OCI-LY7 (cell line): ENCODE measurements at regions not wholly inside any gene's neighbourhood (a gene's known extent, or its start where the extent isn't known, plus 50 kb on each side); places are given as distances from the start of the nearest gene placed in this dataset.

Experiments used
- BruUV-seq: library from RNA; stranded (reverse); fragments of 400-500 nt; replicated peaks from 2 replicates; lab custom pipeline; 2021; lab: Mats Ljungman, UMichigan
- CTCF ChIA-PET: fragments of 300-600 bp; sonication (Branson Sonifier 250); formaldehyde crosslinking; loops from one replicate; lab custom pipeline; 2022; ENCODE audit warnings: antibody characterized with exemption; ENCODE audit not compliant: unreplicated experiment; lab: Charles Lee
- POLR2A ChIA-PET: fragments of 300-600 bp; sonication (Branson Sonifier 250); formaldehyde crosslinking; loops from one replicate; lab custom pipeline; 2022; ENCODE audit warnings: antibody characterized with exemption; lab: Charles Lee
- DNase-seq: peaks from one replicate; pipeline ENCODE4 v3.0.0-alpha.2; 2015; ENCODE audit warnings: low spot score
- H2AFZ ChIP-seq: fragments of 200-600 bp; sonication (generic), shearing (Covaris generic); 2 replicates; pipeline ENCODE4 v1.6.1; 2014; ENCODE audit warnings: mild to moderate bottlenecking, antibody characterized with exemption, low read length, moderate library complexity
- H3K27ac ChIP-seq: fragments of 200-600 bp; sonication (generic); 2 replicates; pipeline ENCODE4 v1.5.1; 2014; ENCODE audit warnings: mixed run types, low read depth, mild to moderate bottlenecking, moderate library complexity, low read length, inconsistent platforms; ENCODE audit not compliant: poor library complexity, severe bottlenecking
- H3K36me3 ChIP-seq: fragments of 200-600 bp; sonication (generic); 2 replicates; pipeline ENCODE4 v1.6.1; 2014; ENCODE audit warnings: mild to moderate bottlenecking, antibody characterized with exemption, low read length, moderate library complexity, mixed read lengths; ENCODE audit not compliant: insufficient read depth
- H3K4me1 ChIP-seq: fragments of 200-600 bp; sonication (generic); 2 replicates; pipeline ENCODE4 v1.5.1; 2014; ENCODE audit warnings: mild to moderate bottlenecking, low read length; ENCODE audit not compliant: insufficient read depth, poor library complexity, severe bottlenecking
- H3K4me2 ChIP-seq: fragments of 200-600 bp; sonication (generic); 2 replicates; pipeline ENCODE4 v1.6.1; 2014; ENCODE audit warnings: mild to moderate bottlenecking, low read length
- H3K4me3 ChIP-seq: fragments of 200-600 bp; sonication (generic); 2 replicates; pipeline ENCODE4 v1.5.1; 2014; ENCODE audit warnings: mild to moderate bottlenecking, low read depth, low read length; ENCODE audit not compliant: poor library complexity, severe bottlenecking
- H3K79me2 ChIP-seq: fragments of 200-600 bp; sonication (generic); 2 replicates; pipeline ENCODE4 v1.6.1; 2016; ENCODE audit warnings: low read depth, mild to moderate bottlenecking, low read length, moderate library complexity, mixed read lengths; ENCODE audit not compliant: insufficient read depth
- H3K9me2 ChIP-seq: fragments of 200-600 bp; sonication (generic); 2 replicates; pipeline ENCODE4 v1.6.1; 2016; ENCODE audit warnings: mild to moderate bottlenecking, low read length, mixed read lengths; ENCODE audit not compliant: insufficient read depth
- H3K9me3 ChIP-seq: fragments of 200-600 bp; sonication (generic); 2 replicates; pipeline ENCODE4 v1.6.1; 2014; ENCODE audit warnings: mild to moderate bottlenecking, mixed run types, low read length, mixed read lengths
- H4K20me1 ChIP-seq: fragments of 200-600 bp; sonication (generic); 2 replicates; pipeline ENCODE4 v1.6.1; 2014; ENCODE audit warnings: mild to moderate bottlenecking, antibody characterized with exemption, low read length, moderate library complexity, mixed read lengths; ENCODE audit not compliant: insufficient read depth
- EZH2phosphoT487 ChIP-seq: fragments of 200-600 bp; sonication (generic); IDR thresholded peaks from 2 replicates; pipeline ENCODE4 v1.6.1; 2018; ENCODE audit warnings: low read depth, borderline replicate concordance, mild to moderate bottlenecking, mixed run types, antibody characterized with exemption, low read length, moderate library complexity, mixed read lengths
- intact Hi-C: fragments of 100-400 bp; cut with micrococcal nuclease; formaldehyde crosslinking; loops from one replicate; pipeline ENCODE4 v1.10.0; 2022; ENCODE audit not compliant: unreplicated experiment
- TF ChIP-seq, protein P1 (sequence below): fragments of 200-600 bp; sonication (generic); conservative IDR thresholded peaks from 2 replicates; pipeline ENCODE4 v1.5.1; 2014; ENCODE audit warnings: mild to moderate bottlenecking, antibody characterized with exemption, low read length, moderate library complexity, mixed read lengths

DNA sequence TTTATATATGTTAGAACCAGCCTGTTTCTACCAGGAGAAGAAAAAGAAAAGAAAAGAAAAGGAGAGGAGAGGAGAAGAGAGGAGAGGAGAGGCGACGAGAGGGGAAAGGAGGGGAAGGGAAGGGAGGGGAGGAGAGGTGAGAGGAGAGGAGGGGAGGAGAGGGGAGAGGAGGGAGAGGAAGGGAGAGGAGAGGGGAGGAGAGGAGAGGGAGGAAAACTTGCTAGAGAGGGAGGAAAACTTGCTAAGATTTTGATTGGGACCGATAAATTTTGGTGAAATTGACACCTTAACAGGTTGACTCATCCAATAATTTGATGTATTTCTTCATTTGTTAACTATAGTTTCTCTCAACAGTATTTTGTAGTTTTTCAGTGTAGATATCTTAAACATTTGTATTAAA, 164.0 kb upstream of the SYT1 start:
- H3K4me1 ChIP-seq, result no peaks in the 10 kb centered on the region
- no peaks in the 10 kb centered on the region for H3K36me3 ChIP-seq
- CTCF ChIA-PET, result no interaction called here
- no peak overlapping the region for H2AFZ ChIP-seq
- TF ChIP-seq, protein P1, sequence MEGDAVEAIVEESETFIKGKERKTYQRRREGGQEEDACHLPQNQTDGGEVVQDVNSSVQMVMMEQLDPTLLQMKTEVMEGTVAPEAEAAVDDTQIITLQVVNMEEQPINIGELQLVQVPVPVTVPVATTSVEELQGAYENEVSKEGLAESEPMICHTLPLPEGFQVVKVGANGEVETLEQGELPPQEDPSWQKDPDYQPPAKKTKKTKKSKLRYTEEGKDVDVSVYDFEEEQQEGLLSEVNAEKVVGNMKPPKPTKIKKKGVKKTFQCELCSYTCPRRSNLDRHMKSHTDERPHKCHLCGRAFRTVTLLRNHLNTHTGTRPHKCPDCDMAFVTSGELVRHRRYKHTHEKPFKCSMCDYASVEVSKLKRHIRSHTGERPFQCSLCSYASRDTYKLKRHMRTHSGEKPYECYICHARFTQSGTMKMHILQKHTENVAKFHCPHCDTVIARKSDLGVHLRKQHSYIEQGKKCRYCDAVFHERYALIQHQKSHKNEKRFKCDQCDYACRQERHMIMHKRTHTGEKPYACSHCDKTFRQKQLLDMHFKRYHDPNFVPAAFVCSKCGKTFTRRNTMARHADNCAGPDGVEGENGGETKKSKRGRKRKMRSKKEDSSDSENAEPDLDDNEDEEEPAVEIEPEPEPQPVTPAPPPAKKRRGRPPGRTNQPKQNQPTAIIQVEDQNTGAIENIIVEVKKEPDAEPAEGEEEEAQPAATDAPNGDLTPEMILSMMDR, result no peak
- TF ChIP-seq EZH2phosphoT487, result no peak
- POLR2A ChIA-PET, result no interaction called here
- H4K20me1 ChIP-seq, result no peaks in the 10 kb centered on the region
- no peak overlapping the region for H3K4me3 ChIP-seq
- H3K27ac ChIP-seq, result no peak overlapping the region
- no TSS peak for BruUV-seq
- intact Hi-C loops, result no loop called here
- no peak overlapping the region for H3K4me2 ChIP-seq
- H3K79me2 ChIP-seq, result no peaks in the 10 kb centered on the region
- no peaks in the 10 kb centered on the region for H3K9me2 ChIP-seq
- no peak for DNase-seq
- no peaks in the 10 kb centered on the region for H3K9me3 ChIP-seq

DNA sequence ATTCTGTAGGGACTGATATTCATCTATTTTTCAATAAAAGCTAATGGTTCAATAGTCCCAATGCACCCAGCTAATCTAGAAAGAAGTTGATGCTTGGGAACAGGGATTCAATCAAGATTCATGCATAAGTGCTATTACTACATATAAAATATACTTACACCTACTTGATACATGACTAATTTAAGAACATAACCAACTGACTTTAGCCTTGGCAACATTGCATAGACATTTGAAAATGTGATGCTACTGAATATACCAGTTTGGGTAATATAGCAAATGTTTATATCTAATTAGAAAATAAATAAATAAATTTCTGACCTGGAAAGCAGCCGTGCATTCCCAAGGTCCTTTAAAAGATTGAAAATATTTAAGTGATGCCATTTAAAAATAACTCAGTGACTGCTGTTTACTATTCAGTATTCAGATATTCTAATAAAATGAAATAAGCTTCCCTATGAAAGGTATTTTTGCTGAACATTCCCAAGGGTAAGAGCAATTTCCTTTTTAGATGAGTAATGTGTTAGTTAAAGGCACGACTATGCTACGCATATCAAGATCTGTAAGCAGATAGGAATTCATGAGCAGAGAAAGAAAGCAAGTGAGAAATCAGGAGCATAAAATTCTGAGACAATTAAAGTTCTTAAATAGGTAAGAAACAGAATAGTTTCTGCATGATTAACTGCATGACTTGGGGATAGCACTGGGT, 160.6 kb upstream of the SYT1 start:
- Histone ChIP-seq H3K36me3 (no peaks in the 10 kb centered on the region), H3K9me3 (no peaks in the 10 kb centered on the region), H3K27ac (no peak overlapping the region), H3K9me2 (no peaks in the 10 kb centered on the region), H3K4me3 (no peak overlapping the region), H3K79me2 (no peaks in the 10 kb centered on the region), H3K4me1 (no peaks in the 10 kb centered on the region), H2AFZ (no peak overlapping the region), H4K20me1 (no peaks in the 10 kb centered on the region), H3K4me2 (no peak overlapping the region)
- TF ChIP-seq EZH2phosphoT487, result no peak
- TF ChIP-seq, protein P1, result no peak
- intact Hi-C loops, result no loop called here
- ChIA-PET POLR2A (interaction anchor here (1.2 kb wide), 1 partner anchor 77 kb away, joined by 3 read pairs; no protein-coding TSS in a partner anchor), CTCF (no interaction called here)
- DNase-seq, result no peak
- no TSS peak for BruUV-seq

DNA sequence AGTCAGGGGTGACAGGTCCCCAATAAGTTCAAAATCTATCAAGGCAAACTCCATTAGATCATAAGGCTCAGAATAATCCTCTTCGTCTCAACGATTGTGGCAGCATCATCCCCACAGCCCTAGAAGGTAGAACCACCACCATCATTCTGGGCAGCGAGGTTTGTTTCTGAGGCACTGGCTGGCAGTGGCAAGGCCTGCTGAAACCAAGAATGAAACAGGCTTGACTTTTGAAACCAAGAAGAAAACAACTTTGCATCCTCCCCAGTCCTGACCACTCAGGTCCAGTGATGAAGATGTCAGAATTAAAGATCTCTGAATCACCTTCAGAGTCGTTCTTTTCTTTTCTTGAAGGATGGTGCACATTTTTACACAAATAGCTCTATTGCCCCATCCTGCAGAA, 152.6 kb upstream of the SYT1 start:
- no peak overlapping the region for H3K4me2 ChIP-seq
- no peak for DNase-seq
- no peak overlapping the region for H2AFZ ChIP-seq
- TF ChIP-seq, protein P1, result no peak
- no peak for TF ChIP-seq EZH2phosphoT487
- H3K4me3 ChIP-seq, result no peak overlapping the region
- H3K36me3 ChIP-seq, result no peaks in the 10 kb centered on the region
- no TSS peak for BruUV-seq
- intact Hi-C loops, result no loop called here
- H4K20me1 ChIP-seq, result no peaks in the 10 kb centered on the region
- CTCF ChIA-PET, result no interaction called here
- H3K27ac ChIP-seq, result no peak overlapping the region
- H3K9me2 ChIP-seq, result no peaks in the 10 kb centered on the region
- H3K9me3 ChIP-seq, result no peaks in the 10 kb centered on the region
- no peaks in the 10 kb centered on the region for H3K4me1 ChIP-seq
- POLR2A ChIA-PET, result interaction anchor here (0.6 kb wide), 1 partner anchor 511 kb away, joined by 4 read pairs; no protein-coding TSS in a partner anchor
- no peaks in the 10 kb centered on the region for H3K79me2 ChIP-seq
